Upper lobe of right lung (tissue), 1 donor: ENCODE measurements at regions not wholly inside any gene's neighbourhood (a gene's known extent, or its start where the extent isn't known, plus 50 kb on each side); places are given as distances from the start of the nearest gene placed in this dataset.
"Not testable (repeated sequence)": the region's sequence is repeated elsewhere in the genome, so short reads cannot be mapped to it uniquely, and the experiment has no call there.

Experiments used
- ATAC-seq: fragments of 200-7000 bp; cut with Tn5 transposase; one replicate; pipeline ENCODE4 v1.9.1; 2020; ENCODE audit warnings: mild to moderate bottlenecking, moderate library complexity
- DNase-seq: peaks from one replicate; pipeline ENCODE4 v3.0.0-alpha.2; 2020
- H3K27ac ChIP-seq: fragments of 200-600 bp; one replicate; pipeline ENCODE4 v1.8.0; 2022
- H3K27me3 ChIP-seq: fragments of 200-600 bp; one replicate; pipeline ENCODE4 v1.8.0; 2022; ENCODE audit warnings: mild to moderate bottlenecking
- H3K36me3 ChIP-seq: fragments of 200-600 bp; one replicate; pipeline ENCODE4 v1.8.0; 2022
- H3K4me1 ChIP-seq: fragments of 200-600 bp; one replicate; pipeline ENCODE4 v1.8.0; 2022
- H3K4me3 ChIP-seq: fragments of 200-600 bp; one replicate; pipeline ENCODE4 v1.8.0; 2022; ENCODE audit warnings: mild to moderate bottlenecking
- H3K9me3 ChIP-seq: fragments of 200-600 bp; one replicate; pipeline ENCODE4 v1.8.0; 2022
- CTCF ChIP-seq: fragments of 200-600 bp; IDR thresholded peaks from one replicate; pipeline ENCODE4 v1.8.0; 2022; ENCODE audit warnings: antibody characterized with exemption
- intact Hi-C: fragments of 100-400 bp; cut with DNase I; formaldehyde crosslinking; loops from one replicate; pipeline ENCODE4 v1.11.0; 2022
- donor health status: DM: no; HTN: yes; CAD: no; lungs with severe emphysema.

- Histone ChIP-seq H3K4me3 (no peak overlapping the region), H3K27ac (no peak overlapping the region), H3K36me3 (no peaks in the 10 kb centered on the region), H3K27me3 (no peaks in the 10 kb centered on the region), H3K9me3 (no peaks in the 10 kb centered on the region), H3K4me1 (no peaks in the 10 kb centered on the region)
- TF ChIP-seq CTCF, result no peak
- DNase-seq (no peak), ATAC-seq (no peak)
- intact Hi-C loops, result no loop called here
Measured at GRCh38 chr3:165918657-165918979, 81.4 kb upstream of the BCHE start.

GRCh38 chr3:165917938-165918656 lies 80.9 kb upstream of the BCHE start:
- H3K4me1 ChIP-seq, H3K27ac ChIP-seq, H3K36me3 ChIP-seq, H3K4me3 ChIP-seq, intact Hi-C loops, ATAC-seq, H3K9me3 ChIP-seq, H3K27me3 ChIP-seq, DNase-seq: not testable (repeated sequence)

DNA sequence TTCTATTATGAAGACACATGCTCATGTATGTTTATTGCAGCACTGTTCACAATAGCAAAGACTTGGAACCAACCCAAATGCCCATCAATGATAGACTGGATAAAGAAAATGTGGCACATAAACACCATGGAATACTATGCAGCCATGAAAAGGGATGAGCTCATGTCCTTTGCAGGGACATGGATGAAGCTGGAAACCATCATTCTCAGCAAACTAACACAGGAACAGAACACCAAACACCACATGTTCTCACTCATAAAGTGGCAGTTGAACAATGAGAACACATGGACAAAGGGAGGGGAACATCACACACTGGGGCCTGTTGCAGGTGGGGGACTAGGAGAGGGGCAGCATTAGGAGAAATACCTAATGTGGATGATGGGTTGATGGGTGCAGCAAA lies 77.9 kb upstream of the BCHE start:
- ATAC-seq, H3K9me3 ChIP-seq, H3K4me1 ChIP-seq, DNase-seq, H3K27ac ChIP-seq, intact Hi-C loops, H3K36me3 ChIP-seq, H3K4me3 ChIP-seq, H3K27me3 ChIP-seq: not testable (repeated sequence)

- no peak overlapping the region for H3K4me3 ChIP-seq
- H3K27me3 ChIP-seq, result no peaks in the 10 kb centered on the region
- H3K9me3 ChIP-seq, result no peaks in the 10 kb centered on the region
- no peak for TF ChIP-seq CTCF
- ATAC-seq, result no peak
- no peak overlapping the region for H3K27ac ChIP-seq
- no peak for DNase-seq
- intact Hi-C loops, result no loop called here
- no peaks in the 10 kb centered on the region for H3K36me3 ChIP-seq
- no peaks in the 10 kb centered on the region for H3K4me1 ChIP-seq
Measured at GRCh38 chr3:165903885-165904630, 66.8 kb upstream of the BCHE start.

- no peaks in the 10 kb centered on the region for H3K4me1 ChIP-seq
- H3K27ac ChIP-seq, result no peak overlapping the region
- ATAC-seq (no peak), DNase-seq (no peak)
- H3K4me3 ChIP-seq, result no peak overlapping the region
- TF ChIP-seq CTCF, result no peak
- no peaks in the 10 kb centered on the region for H3K36me3 ChIP-seq
- intact Hi-C loops, result no loop called here
- H3K27me3 ChIP-seq, result no peaks in the 10 kb centered on the region
- no peaks in the 10 kb centered on the region for H3K9me3 ChIP-seq
Measured at GRCh38 chr3:165899066-165899465, 61.8 kb upstream of the BCHE start.

DNA sequence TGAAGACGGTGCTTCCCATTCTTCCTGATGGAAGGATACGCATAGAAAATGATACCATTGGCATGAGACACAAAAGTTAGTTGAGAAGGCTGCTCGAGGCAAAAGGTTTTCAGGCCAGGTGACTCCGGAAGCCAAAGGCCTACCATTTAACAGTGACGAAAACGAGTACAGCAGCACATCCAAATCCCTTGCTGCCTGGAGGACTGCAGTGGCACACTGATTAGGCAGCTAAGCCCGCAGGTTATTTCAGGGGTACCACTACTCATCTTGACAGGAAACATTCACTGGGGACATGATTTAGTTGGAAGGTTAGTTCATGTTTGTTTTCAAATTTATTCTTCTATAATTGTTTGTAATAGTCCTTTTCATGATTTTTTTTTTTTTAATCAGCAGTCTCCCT lies 59.9 kb upstream of the BCHE start:
- H3K4me1 ChIP-seq, result no peaks in the 10 kb centered on the region
- H3K27ac ChIP-seq, result no peak overlapping the region
- no peak overlapping the region for H3K4me3 ChIP-seq
- intact Hi-C loops, result no loop called here
- H3K36me3 ChIP-seq, result no peaks in the 10 kb centered on the region
- no peaks in the 10 kb centered on the region for H3K27me3 ChIP-seq
- DNase-seq (no peak), ATAC-seq (no peak)
- H3K9me3 ChIP-seq, result no peaks in the 10 kb centered on the region
- no peak for TF ChIP-seq CTCF
